HG03520 (cell line): ENCODE measurements at regions not wholly inside any gene's neighbourhood (a gene's known extent, or its start where the extent isn't known, plus 50 kb on each side); places are given as distances from the start of the nearest gene placed in this dataset.
A peak's percentile ranks its signal among the peaks of the same experiment; 100 is the strongest.

Source experiments
- ATAC-seq: cut with Tn5 transposase; IDR thresholded peaks from one replicate; pipeline ENCODE4 v1.9.1; 2021; ENCODE audit warnings: mild to moderate bottlenecking, moderate library complexity; ENCODE audit not compliant: unreplicated experiment

GRCh38 chr2:187924293-187924692 is 367.4 kb upstream of the GULP1 start:
- no peak for ATAC-seq

GRCh38 chr2:187934236-187934635 is 357.4 kb upstream of the GULP1 start:
- no peak for ATAC-seq

GRCh38 chr2:187934692-187935091 is 357.0 kb upstream of the GULP1 start:
- ATAC-seq, result no peak

DNA sequence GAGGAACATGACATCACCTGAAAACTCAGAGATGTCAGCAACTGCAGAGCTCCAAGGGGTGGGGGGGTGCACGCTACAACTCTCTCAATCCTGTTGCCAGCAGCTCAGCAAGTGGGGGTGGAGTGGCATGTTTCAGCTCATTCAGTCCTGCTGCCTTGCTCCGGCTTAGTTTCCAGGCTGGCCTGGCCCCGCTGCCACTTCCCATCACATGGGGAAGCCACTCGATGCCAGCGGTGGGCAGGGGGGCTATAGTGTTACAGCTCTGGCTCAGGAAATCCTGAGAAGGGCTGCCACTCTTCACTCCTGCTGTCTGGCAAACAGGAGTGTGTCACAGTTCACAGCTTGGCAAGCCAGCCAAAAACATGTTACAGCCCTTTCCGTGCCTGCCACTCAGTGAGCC is 356.5 kb upstream of the GULP1 start:
- no peak for ATAC-seq

DNA sequence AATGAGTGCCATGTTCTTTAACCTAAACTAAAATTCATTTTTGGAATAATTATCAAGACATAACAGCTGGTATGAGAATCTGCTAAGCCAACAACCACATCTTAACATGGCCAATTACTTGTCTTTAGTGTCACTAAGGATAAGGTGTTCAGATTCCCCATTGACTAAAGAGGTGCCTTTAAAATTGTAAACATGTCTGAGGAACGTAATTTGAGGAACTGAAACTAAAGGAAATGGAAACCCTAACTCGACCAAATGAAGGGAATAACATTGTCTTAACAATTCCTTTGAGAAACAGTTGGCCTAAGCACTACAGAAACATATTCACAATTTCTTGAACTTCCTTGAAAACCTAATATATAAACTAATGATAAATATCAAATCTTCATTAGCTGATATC is 355.4 kb upstream of the GULP1 start:
- ATAC-seq, result no peak

GRCh38 chr2:187939180-187939579 is 352.5 kb upstream of the GULP1 start:
- no peak for ATAC-seq

GRCh38 chr2:187942876-187943275 is 348.8 kb upstream of the GULP1 start:
- ATAC-seq, result no peak

- ATAC-seq, result no peak
These were observed 347.8 kb upstream of the GULP1 start for GRCh38 chr2:187943772-187944369.

DNA sequence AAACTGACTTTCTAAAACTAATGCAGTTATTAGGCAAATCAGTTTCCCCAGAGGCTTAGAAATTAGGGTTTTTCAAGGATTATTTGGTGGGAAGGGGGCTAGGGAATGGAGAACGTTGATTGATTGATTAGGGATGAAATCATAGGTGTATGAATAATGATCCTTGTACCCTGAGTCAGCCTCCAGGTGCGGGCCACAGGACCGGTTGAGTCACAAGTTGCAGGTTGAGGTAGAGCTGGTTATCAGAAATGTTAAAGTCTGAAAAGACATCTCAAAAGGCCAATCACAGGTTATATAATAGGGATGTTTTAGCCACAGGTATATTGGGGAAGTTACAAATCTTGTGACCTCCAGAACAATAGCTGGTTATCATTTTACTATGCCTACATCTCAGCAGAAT is 341.8 kb upstream of the GULP1 start:
- ATAC-seq, result no peak

GRCh38 chr2:187951470-187952218 is 340.0 kb upstream of the GULP1 start:
- no peak for ATAC-seq

DNA sequence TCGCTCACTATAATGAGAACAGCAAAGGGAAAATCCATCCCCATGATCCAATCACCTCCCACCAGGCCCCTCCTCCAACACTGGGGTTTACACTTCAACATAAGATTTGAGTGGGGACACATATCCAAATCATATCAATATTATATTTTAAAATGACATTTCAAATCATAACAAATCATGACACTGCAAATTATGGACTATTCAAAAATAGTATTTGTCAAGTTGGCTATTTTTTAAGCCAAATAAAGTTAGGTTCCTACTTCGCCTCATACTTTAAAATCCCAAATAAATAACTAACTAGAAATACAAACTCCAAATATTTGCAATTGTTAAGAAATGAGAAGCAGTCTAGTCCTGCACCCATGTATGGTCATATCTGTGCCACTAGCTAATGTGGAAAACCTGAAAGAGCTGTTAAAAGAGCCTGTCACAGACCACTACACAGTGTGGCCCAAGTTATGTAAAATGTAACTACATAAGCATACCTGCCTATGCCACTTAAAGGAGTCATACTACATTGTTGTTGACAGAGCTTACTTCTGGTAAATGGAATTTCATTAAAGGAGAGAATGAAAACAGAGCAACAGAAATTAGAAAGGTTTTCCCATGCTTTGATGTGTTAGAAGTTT is 334.7 kb upstream of the GULP1 start:
- ATAC-seq, result no peak

DNA sequence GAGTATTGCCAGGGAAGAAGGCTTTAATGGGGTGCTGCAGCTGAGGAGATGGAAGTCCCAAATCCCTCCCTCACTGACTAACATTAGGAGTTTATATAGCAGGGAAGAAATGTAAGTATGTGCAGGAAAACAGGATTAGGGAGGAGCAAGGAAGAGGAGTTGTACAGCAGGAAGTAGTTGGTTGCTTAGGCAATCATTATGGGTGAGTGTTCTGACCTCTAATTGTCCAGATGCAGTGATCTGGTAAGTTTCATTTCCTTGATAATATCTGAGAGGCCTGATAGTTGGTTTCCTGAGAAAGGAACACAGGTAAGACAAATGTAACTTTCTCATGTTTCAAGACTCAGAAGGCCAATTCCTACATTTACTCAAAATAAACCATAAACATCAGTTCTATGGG is 331.9 kb upstream of the GULP1 start:
- ATAC-seq, result no peak

DNA sequence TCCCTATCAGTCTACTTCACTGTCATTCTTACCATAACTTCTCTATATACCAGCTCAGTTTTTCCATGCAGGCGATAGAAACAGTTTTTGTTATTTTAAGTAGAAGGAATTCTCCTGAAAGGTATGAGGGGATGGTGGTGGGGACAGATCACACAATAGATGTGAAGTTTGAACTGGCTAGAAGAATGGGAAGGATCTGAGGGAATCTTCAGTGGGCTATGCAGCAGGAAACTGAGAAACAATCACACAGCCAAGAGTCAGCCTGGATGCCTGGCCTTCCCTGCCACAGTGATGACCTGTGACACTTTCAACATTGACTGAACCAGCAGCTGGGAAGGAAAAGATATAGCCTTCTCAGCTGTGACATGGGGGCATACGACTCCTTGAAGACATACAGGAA is 329.1 kb upstream of the GULP1 start:
- no peak for ATAC-seq

DNA sequence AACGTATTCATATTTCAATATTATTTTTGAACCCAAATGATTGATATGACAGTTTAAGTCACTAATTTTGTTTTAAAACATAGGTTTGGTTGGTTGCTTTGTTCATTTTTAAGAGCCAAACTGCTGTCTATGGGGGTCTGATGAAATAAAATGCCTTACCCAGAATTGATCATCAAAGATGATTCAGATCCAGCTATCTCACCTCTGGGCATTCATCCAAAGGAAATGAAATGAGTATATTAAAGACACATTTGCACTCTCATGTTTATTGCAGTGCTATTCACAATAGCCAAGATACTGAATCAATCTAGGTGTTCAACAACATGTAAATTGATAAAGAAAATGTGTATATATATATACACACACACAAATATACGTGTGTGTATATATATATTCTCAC is 326.9 kb upstream of the GULP1 start:
- no peak for ATAC-seq

DNA sequence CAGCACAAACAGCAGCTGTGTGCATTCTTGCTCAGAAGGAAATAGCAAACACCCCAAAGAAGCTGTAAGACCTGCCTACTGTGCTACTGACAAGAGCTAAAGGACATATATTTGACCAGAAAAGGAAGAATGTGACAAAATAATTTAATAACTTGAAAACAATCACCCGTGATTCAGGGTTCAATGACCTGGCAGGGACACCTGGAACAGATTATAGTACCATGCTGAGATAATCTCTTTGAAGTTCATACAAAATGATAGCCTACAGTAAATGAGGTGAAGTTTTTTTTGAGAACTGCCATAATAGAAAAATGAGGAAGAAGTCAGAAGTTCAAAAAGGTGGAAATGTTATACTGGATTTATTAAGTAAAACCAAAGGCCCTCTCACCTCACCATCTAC is 324.8 kb upstream of the GULP1 start:
- ATAC-seq, result no peak

GRCh38 chr2:187971893-187972292 is 319.8 kb upstream of the GULP1 start:
- no peak for ATAC-seq

GRCh38 chr2:187976259-187976985 is 315.3 kb upstream of the GULP1 start:
- no peak for ATAC-seq

- no peak for ATAC-seq
These were observed 314.7 kb upstream of the GULP1 start for GRCh38 chr2:187976986-187977333.

DNA sequence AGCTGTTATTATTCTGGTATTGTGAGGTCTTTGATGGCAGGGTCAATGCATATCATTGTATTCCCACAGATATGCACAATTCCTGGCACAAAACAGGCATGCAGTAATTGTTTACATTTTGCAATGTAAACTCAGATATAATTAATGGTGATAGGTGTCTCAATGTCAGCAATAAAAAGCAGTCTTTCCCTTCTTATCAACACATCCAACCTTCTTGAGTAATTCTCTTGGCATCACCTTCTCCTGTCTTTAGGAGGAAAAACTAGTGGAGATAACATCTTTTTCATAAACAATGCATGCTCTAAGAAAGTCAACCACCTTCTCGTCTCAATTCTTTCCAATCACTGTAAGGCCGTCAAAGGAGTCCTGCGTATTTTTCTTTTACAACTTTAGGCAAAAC is 313.3 kb upstream of the GULP1 start:
- no peak for ATAC-seq

GRCh38 chr2:187982668-187983067 is 309.0 kb upstream of the GULP1 start:
- peak; percentile 94 for ATAC-seq

GRCh38 chr2:187985195-187985594 is 306.5 kb upstream of the GULP1 start:
- no peak for ATAC-seq

GRCh38 chr2:187985923-187986322 is 305.8 kb upstream of the GULP1 start:
- ATAC-seq, result no peak
